ENCODE measurements at regions not wholly inside any gene's neighbourhood (a gene's known extent, or its start where the extent isn't known, plus 50 kb on each side); places are given as distances from the start of the nearest gene placed in this dataset.

GRCh38 chrX:122464341-122464740, 719.7 kb upstream of the GRIA3 start:
- TF ChIP-seq POLR2A (IDR thresholded peaks at IDR 0.05) (no peak), CTCF (IDR thresholded peaks at IDR 0.05) (no peak), POLR2AphosphoS5 (IDR thresholded peaks at IDR 0.05) (no peak)
